ENCODE measurements at regions not wholly inside any gene's neighbourhood (a gene's known extent, or its start where the extent isn't known, plus 50 kb on each side); places are given as distances from the start of the nearest gene placed in this dataset.

DNA sequence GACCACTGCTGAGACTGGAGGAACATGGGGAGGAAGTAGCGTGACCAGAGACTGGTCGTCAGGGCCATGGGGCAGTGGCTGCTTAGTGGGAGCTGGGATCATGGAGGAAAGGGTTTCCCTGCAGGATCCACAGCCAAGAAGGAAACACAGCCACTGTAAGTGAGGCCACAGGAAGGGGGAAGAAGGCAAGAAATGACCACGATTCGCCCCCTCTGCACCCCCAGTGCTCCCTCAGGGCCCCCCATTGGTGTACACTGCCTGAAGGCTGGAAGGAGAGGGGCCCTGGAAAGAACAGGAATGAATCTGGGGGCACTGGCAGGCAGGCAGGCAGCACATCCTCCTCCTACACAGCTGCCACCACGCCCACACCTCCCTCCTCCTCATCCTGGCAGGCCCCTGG is 62.5 kb upstream of the RMDN2 start:
- no peak for TF ChIP-seq POLR2A (IDR thresholded peaks at IDR 0.05)
- TF ChIP-seq, protein P1, sequence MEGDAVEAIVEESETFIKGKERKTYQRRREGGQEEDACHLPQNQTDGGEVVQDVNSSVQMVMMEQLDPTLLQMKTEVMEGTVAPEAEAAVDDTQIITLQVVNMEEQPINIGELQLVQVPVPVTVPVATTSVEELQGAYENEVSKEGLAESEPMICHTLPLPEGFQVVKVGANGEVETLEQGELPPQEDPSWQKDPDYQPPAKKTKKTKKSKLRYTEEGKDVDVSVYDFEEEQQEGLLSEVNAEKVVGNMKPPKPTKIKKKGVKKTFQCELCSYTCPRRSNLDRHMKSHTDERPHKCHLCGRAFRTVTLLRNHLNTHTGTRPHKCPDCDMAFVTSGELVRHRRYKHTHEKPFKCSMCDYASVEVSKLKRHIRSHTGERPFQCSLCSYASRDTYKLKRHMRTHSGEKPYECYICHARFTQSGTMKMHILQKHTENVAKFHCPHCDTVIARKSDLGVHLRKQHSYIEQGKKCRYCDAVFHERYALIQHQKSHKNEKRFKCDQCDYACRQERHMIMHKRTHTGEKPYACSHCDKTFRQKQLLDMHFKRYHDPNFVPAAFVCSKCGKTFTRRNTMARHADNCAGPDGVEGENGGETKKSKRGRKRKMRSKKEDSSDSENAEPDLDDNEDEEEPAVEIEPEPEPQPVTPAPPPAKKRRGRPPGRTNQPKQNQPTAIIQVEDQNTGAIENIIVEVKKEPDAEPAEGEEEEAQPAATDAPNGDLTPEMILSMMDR (IDR thresholded peaks at IDR 0.05): no peak
